Astrocyte (in vitro differentiated cells and primary cell): ENCODE measurements at regions not wholly inside any gene's neighbourhood (a gene's known extent, or its start where the extent isn't known, plus 50 kb on each side); places are given as distances from the start of the nearest gene placed in this dataset.

Experiments
- DNase-seq: peaks from one replicate; pipeline ENCODE4 v3.0.0-alpha.2; 2010; ENCODE audit warnings: low read depth
- FAIRE-seq: peaks from 2 replicates; lab custom pipeline; 2011; peaks lifted over from hg19 to GRCh38; lab: Jason Lieb, UNC
- H2AFZ ChIP-seq: 2 replicates; pipeline ENCODE4 v1.6.0; 2012; ENCODE audit warnings: low read depth, low read length, inconsistent platforms
- H3K27ac ChIP-seq: 2 replicates; pipeline ENCODE4 v1.5.1; 2011; ENCODE audit warnings: low read depth, low read length, inconsistent platforms
- H3K27me3 ChIP-seq: 2 replicates; pipeline ENCODE4 v1.6.0; 2011; ENCODE audit warnings: low read length, inconsistent platforms; ENCODE audit not compliant: insufficient read depth
- H3K36me3 ChIP-seq: 2 replicates; pipeline ENCODE4 v1.5.1; 2011; ENCODE audit warnings: low read length, inconsistent platforms; ENCODE audit not compliant: insufficient read depth
- H3K4me1 ChIP-seq: 2 replicates; pipeline ENCODE4 v1.5.1; 2011; ENCODE audit warnings: low read length, inconsistent platforms; ENCODE audit not compliant: insufficient read depth
- H3K4me2 ChIP-seq: 2 replicates; pipeline ENCODE4 v1.6.0; 2012; ENCODE audit warnings: low read length, inconsistent platforms
- H3K4me3 ChIP-seq: 2 replicates; pipeline ENCODE4 v1.5.1; 2011; ENCODE audit warnings: low read depth, mild to moderate bottlenecking, low read length, inconsistent platforms; ENCODE audit not compliant: insufficient read depth
- H3K79me2 ChIP-seq: 2 replicates; pipeline ENCODE4 v1.6.0; 2012; ENCODE audit warnings: mild to moderate bottlenecking, low read length, inconsistent platforms; ENCODE audit not compliant: insufficient read depth
- H3K9ac ChIP-seq: 2 replicates; pipeline ENCODE4 v1.6.0; 2012; ENCODE audit warnings: mild to moderate bottlenecking, low read length, inconsistent platforms
- H3K9me3 ChIP-seq: 2 replicates; pipeline ENCODE4 v1.5.1; 2012; ENCODE audit warnings: low read depth, mild to moderate bottlenecking, low read length, inconsistent platforms; ENCODE audit not compliant: insufficient read depth
- H4K20me1 ChIP-seq: 2 replicates; pipeline ENCODE4 v1.6.0; 2012; ENCODE audit warnings: low read length, inconsistent platforms; ENCODE audit not compliant: insufficient read depth
- H3K27ac Mint-ChIP-seq: one replicate; pipeline ENCODE4 v1.8.0; 2021; ENCODE audit warnings: mild to moderate bottlenecking, mixed read lengths; ENCODE audit not compliant: unreplicated experiment
- H3K27me3 Mint-ChIP-seq: one replicate; pipeline ENCODE4 v1.8.0; 2021; ENCODE audit warnings: low read depth, mixed read lengths; ENCODE audit not compliant: unreplicated experiment
- H3K36me3 Mint-ChIP-seq: one replicate; pipeline ENCODE4 v1.8.0; 2021; ENCODE audit warnings: low read depth, mixed read lengths; ENCODE audit not compliant: unreplicated experiment
- H3K4me1 Mint-ChIP-seq: one replicate; pipeline ENCODE4 v1.8.0; 2021; ENCODE audit warnings: low read depth, mixed read lengths; ENCODE audit not compliant: unreplicated experiment
- H3K4me3 Mint-ChIP-seq: one replicate; pipeline ENCODE4 v1.8.0; 2021; ENCODE audit warnings: mild to moderate bottlenecking, moderate library complexity, mixed read lengths; ENCODE audit not compliant: unreplicated experiment
- H3K9me3 Mint-ChIP-seq: one replicate; pipeline ENCODE4 v1.8.0; 2021; ENCODE audit warnings: mild to moderate bottlenecking, mixed read lengths; ENCODE audit not compliant: unreplicated experiment
- EZH2 ChIP-seq: IDR thresholded peaks from 2 replicates; pipeline ENCODE4 v1.6.1; 2012; ENCODE audit warnings: mild to moderate bottlenecking, low read length, inconsistent platforms; ENCODE audit not compliant: insufficient read depth
- TF ChIP-seq, protein P1 (sequence below): IDR thresholded peaks from 2 replicates; pipeline ENCODE4 v1.5.1; 2011; ENCODE audit warnings: low read depth, mild to moderate bottlenecking, inconsistent platforms, low read length, moderate library complexity; ENCODE audit not compliant: insufficient read depth

DNA sequence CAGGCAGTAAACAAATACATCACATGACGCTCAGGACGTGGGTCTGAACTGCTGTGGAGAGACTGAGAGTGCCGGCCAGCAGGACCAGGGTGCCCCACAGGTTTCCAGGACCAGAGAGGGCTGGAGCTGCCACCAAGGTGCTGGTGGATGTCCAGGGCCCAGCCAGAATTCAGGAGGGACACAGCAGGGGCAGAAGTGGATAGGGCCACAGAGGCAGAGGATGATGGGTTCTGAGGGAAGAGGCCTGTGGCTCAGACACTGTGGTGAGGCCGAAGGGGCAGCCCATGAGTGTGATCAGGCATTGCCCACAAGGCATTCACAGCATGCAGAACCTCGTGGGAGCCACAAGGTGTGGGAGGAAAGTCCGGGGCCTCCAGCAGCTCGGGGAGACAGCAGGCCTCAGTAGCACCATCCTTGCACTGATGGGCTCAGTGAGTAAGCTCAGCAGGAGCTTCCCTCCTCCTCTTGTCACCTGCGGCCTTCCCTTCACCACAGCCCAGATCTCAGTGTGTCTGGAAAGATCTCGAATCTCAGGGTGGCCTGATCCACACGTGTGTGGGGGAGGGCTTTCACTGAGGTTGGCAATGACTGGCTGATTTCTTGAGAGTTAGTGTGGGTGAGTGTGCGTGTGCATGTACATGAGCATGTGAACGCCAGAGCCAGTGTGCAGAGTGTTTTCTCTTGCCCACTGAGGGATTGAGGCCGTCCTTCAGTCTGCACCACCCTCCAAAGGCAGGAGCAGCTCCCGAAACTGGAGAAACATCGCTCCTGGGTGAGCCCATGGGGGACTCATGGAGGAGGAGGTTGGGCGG lies 181.8 kb upstream of the RAB6C start:
- no peak overlapping the region for H3K27ac Mint-ChIP-seq
- Histone ChIP-seq H3K36me3 (no peaks in the 10 kb centered on the region), H3K9me3 (no peaks in the 10 kb centered on the region), H3K4me2 (no peak overlapping the region), H4K20me1 (no peaks in the 10 kb centered on the region), H3K4me1 (peaks cover 9% of the 10 kb centered on the region), H3K4me3 (no peak overlapping the region), H3K79me2 (no peaks in the 10 kb centered on the region), H3K27ac (no peak overlapping the region), H3K9ac (no peak overlapping the region), H3K27me3 (no peaks in the 10 kb centered on the region), H2AFZ (no peak overlapping the region)
- no peak overlapping the region for H3K4me3 Mint-ChIP-seq
- peaks cover 4% of the 10 kb centered on the region for H3K4me1 Mint-ChIP-seq
- TF ChIP-seq, protein P1, sequence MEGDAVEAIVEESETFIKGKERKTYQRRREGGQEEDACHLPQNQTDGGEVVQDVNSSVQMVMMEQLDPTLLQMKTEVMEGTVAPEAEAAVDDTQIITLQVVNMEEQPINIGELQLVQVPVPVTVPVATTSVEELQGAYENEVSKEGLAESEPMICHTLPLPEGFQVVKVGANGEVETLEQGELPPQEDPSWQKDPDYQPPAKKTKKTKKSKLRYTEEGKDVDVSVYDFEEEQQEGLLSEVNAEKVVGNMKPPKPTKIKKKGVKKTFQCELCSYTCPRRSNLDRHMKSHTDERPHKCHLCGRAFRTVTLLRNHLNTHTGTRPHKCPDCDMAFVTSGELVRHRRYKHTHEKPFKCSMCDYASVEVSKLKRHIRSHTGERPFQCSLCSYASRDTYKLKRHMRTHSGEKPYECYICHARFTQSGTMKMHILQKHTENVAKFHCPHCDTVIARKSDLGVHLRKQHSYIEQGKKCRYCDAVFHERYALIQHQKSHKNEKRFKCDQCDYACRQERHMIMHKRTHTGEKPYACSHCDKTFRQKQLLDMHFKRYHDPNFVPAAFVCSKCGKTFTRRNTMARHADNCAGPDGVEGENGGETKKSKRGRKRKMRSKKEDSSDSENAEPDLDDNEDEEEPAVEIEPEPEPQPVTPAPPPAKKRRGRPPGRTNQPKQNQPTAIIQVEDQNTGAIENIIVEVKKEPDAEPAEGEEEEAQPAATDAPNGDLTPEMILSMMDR, result no peak
- H3K36me3 Mint-ChIP-seq, result no peaks in the 10 kb centered on the region
- DNase-seq, result no peak
- peaks cover 16% of the 10 kb centered on the region for H3K27me3 Mint-ChIP-seq
- no peak for FAIRE-seq
- H3K9me3 Mint-ChIP-seq, result peaks cover 3% of the 10 kb centered on the region

DNA sequence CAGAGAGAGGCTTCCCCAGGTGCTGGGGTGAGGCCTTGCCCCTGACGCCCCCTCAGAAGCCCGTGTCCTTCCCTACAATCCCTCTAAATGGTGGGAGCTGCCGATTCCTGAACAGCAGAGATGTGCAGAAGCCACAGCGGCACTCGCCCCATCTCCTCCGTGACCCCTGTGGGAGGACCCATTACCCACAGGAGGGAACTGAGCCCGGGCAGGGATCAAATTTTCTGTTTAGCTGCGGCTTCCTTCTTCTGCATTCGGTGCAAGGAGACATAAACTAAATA lies 181.2 kb upstream of the RAB6C start:
- no peak overlapping the region for H3K27ac ChIP-seq
- no peak overlapping the region for H3K4me3 ChIP-seq
- no peak for TF ChIP-seq EZH2
- TF ChIP-seq, protein P1, result no peak
- no peak overlapping the region for H3K27ac Mint-ChIP-seq
- H2AFZ ChIP-seq, result no peak overlapping the region
- H3K36me3 ChIP-seq, result no peaks in the 10 kb centered on the region
- no peak for DNase-seq
- H3K4me1 ChIP-seq, result peaks cover 9% of the 10 kb centered on the region
- FAIRE-seq, result no peak
- H3K36me3 Mint-ChIP-seq, result no peaks in the 10 kb centered on the region
- no peaks in the 10 kb centered on the region for H3K9me3 Mint-ChIP-seq
- H3K9me3 ChIP-seq, result no peaks in the 10 kb centered on the region
- H3K27me3 Mint-ChIP-seq, result peaks cover 16% of the 10 kb centered on the region
- no peaks in the 10 kb centered on the region for H4K20me1 ChIP-seq
- no peaks in the 10 kb centered on the region for H3K79me2 ChIP-seq
- H3K4me1 Mint-ChIP-seq, result peaks cover 6% of the 10 kb centered on the region
- no peak overlapping the region for H3K4me2 ChIP-seq
- H3K9ac ChIP-seq, result no peak overlapping the region
- H3K4me3 Mint-ChIP-seq, result no peak overlapping the region
- no peaks in the 10 kb centered on the region for H3K27me3 ChIP-seq

DNA sequence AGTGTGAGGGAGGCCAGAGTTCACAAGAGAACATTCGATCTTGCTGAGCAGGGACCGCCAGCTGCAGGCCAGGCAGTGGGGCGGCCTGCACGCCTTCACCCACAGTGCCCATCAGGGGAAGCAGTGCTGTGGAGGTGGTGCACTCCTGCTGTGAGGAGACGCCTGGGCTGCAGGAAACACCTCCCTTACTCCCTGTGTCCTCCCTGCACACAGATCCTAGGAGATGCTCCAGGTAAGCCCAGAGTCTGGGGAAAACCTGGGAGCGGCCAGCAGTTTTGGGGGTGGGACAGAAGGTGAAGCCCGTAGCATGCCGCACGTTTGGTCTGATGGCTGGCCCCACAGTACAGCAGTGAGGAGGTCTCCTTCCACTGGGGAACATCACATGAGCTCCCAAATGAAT lies 180.8 kb upstream of the RAB6C start:
- Histone ChIP-seq H3K4me2 (no peak overlapping the region), H3K4me3 (no peak overlapping the region), H3K4me1 (peaks cover 9% of the 10 kb centered on the region), H3K79me2 (no peaks in the 10 kb centered on the region), H4K20me1 (no peaks in the 10 kb centered on the region), H3K9me3 (no peaks in the 10 kb centered on the region), H3K9ac (no peak overlapping the region), H2AFZ (no peak overlapping the region), H3K36me3 (no peaks in the 10 kb centered on the region), H3K27me3 (no peaks in the 10 kb centered on the region), H3K27ac (no peak overlapping the region)
- no peaks in the 10 kb centered on the region for H3K36me3 Mint-ChIP-seq
- H3K9me3 Mint-ChIP-seq, result no peaks in the 10 kb centered on the region
- peaks cover 16% of the 10 kb centered on the region for H3K27me3 Mint-ChIP-seq
- peaks cover 6% of the 10 kb centered on the region for H3K4me1 Mint-ChIP-seq
- DNase-seq, result no peak
- no peak for FAIRE-seq
- no peak overlapping the region for H3K27ac Mint-ChIP-seq
- TF ChIP-seq, protein P1, result no peak
- no peak for TF ChIP-seq EZH2
- no peak overlapping the region for H3K4me3 Mint-ChIP-seq
